ENCODE measurements at regions not wholly inside any gene's neighbourhood (a gene's known extent, or its start where the extent isn't known, plus 50 kb on each side); places are given as distances from the start of the nearest gene placed in this dataset.

DNA sequence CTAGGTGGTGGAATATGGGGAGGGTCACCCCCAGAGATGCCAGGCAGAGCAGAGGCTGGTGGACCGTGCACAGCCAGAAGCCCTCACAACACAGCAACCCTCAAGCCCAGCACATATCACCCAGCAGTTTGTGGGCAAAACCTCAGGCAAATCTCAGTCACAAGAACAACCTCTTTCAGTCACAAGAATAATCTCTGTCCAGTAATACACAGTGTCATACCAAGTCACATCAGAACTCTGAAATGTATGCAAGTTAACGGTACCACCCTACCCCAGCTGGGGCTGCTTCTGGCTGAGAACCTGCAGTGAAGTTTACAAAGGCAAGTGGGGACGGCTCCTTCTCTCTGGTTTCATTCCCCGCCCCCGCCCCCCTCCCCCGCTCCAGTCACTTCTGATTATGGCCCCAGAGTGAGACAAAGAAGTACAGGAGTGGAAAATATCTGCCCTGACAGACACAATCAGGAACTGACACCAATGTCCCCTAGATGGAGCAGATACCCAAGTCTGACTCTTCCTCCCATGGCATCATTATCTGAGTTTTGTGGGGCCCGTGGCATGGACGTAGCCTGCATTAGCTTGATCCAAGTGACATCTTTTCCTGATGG is 480.9 kb upstream of the TMEM132C start:
- no peak overlapping the region for H3K14ac ChIP-seq (ENCODE audit: low read length)
- no peaks in the 10 kb centered on the region for H3K79me1 ChIP-seq (ENCODE audit: low read depth, low read length)
- H3K4ac ChIP-seq (ENCODE audit: low read length) = no peak overlapping the region
- no peak overlapping the region for H3K23ac ChIP-seq (ENCODE audit: low read depth, low read length, poor library complexity)
- no peak overlapping the region for H3K4me2 ChIP-seq (ENCODE audit: insufficient read depth, low read length, poor library complexity, severe bottlenecking)
- no peak overlapping the region for H3K9ac ChIP-seq (ENCODE audit: low read depth, low read length, poor library complexity)
- no peak overlapping the region for H3K27ac ChIP-seq (replicated peaks; ENCODE audit: low read length)
- DNase-seq (ENCODE audit: low spot score) = no peak
- no peaks in the 10 kb centered on the region for H3K9me3 ChIP-seq (replicated peaks in 1 of 2; ENCODE audit: control insufficient read depth in 2 of 2, insufficient read depth in 1 of 2, low read depth in 1 of 2, low read length in 2 of 2)
- H3K18ac ChIP-seq (ENCODE audit: low read length) = peak overlapping the region; percentile 15
- peaks cover 0 to 3% (median 0%) of the 10 kb centered on the region in 3 experiments for H3K27me3 ChIP-seq (ENCODE audit: control insufficient read depth in 3 of 3, insufficient read depth in 3 of 3, low read depth in 1 of 3, low read length in 3 of 3)
- WGBS, 2 donors (ENCODE audit: extremely low coverage in 2 of 2, insufficient read length in 2 of 2, insufficient replicate concordance in 1 of 2) = no CpG with 5 or more reads among the region's 8 CpGs
- H3K4me1 ChIP-seq (ENCODE audit: control insufficient read depth in 2 of 2, insufficient read depth in 1 of 2, low read depth in 1 of 2, low read length in 2 of 2) = peaks cover 0 to 8% of the 10 kb centered on the region in 2 donors
- H3K36me3 ChIP-seq (replicated peaks in 1 of 2; ENCODE audit: control insufficient read depth in 2 of 2, insufficient read depth in 2 of 2, low read length in 2 of 2) = no peaks in the 10 kb centered on the region
- no peak overlapping the region for H2BK12ac ChIP-seq (ENCODE audit: low read length)
- no peak overlapping the region for H2BK15ac ChIP-seq (ENCODE audit: low read length)
- H3K4me3 ChIP-seq (ENCODE audit: low read length in 2 of 2) = no peak overlapping the region
- no peak overlapping the region for H4K8ac ChIP-seq (ENCODE audit: low read depth, low read length)
- H2BK5ac ChIP-seq (ENCODE audit: low read length) = no peak overlapping the region
- H2AK5ac ChIP-seq (ENCODE audit: low read depth, low read length) = peak overlapping the region; percentile 11
- H2AFZ ChIP-seq (ENCODE audit: low read length) = no peak overlapping the region
- no peak overlapping the region for H4K91ac ChIP-seq (ENCODE audit: low read depth, low read length, poor library complexity)
- H2BK120ac ChIP-seq (ENCODE audit: low read depth, low read length) = no peak overlapping the region

DNA sequence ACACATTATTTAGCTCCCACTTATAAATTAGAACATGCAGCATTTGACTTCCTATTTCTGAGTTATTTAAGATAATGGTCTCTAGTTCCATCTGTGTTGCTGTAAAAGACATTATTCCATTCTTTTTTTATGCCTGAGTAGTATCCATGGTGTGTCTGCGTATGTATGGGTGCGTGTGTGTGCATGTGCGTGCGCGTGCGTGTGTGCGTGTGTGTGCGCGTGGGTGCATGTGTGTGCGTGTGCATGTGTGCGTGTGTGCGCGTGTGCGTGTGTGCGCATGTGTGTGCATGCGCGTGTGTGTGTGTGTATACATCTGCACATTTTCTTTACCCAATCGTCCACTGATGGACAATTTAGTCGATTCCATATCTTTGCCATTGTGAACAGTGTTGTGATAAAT is 479.4 kb upstream of the TMEM132C start:
- no peak overlapping the region for H2AFZ ChIP-seq (ENCODE audit: low read length)
- H3K4me1 ChIP-seq (ENCODE audit: control insufficient read depth in 2 of 2, insufficient read depth in 1 of 2, low read depth in 1 of 2, low read length in 2 of 2) = peaks cover 0 to 7% of the 10 kb centered on the region in 2 donors
- no peak overlapping the region for H2AK5ac ChIP-seq (ENCODE audit: low read depth, low read length)
- H3K14ac ChIP-seq (ENCODE audit: low read length) = no peak overlapping the region
- H3K4ac ChIP-seq (ENCODE audit: low read length) = no peak overlapping the region
- H3K27ac ChIP-seq (replicated peaks; ENCODE audit: low read length) = no peak overlapping the region
- no peak overlapping the region for H3K9ac ChIP-seq (ENCODE audit: low read depth, low read length, poor library complexity)
- H2BK15ac ChIP-seq (ENCODE audit: low read length) = no peak overlapping the region
- H3K4me2 ChIP-seq (ENCODE audit: insufficient read depth, low read length, poor library complexity, severe bottlenecking) = no peak overlapping the region
- no peak overlapping the region for H3K18ac ChIP-seq (ENCODE audit: low read length)
- no CpG with 5 or more reads among the region's 19 CpGs for WGBS, 2 donors (ENCODE audit: extremely low coverage in 2 of 2, insufficient read length in 2 of 2, insufficient replicate concordance in 1 of 2)
- no peaks in the 10 kb centered on the region for H3K36me3 ChIP-seq (replicated peaks in 1 of 2; ENCODE audit: control insufficient read depth in 2 of 2, insufficient read depth in 2 of 2, low read length in 2 of 2)
- no peaks in the 10 kb centered on the region for H3K9me3 ChIP-seq (replicated peaks in 1 of 2; ENCODE audit: control insufficient read depth in 2 of 2, insufficient read depth in 1 of 2, low read depth in 1 of 2, low read length in 2 of 2)
- H4K8ac ChIP-seq (ENCODE audit: low read depth, low read length) = no peak overlapping the region
- H3K27me3 ChIP-seq (ENCODE audit: control insufficient read depth in 3 of 3, insufficient read depth in 3 of 3, low read depth in 1 of 3, low read length in 3 of 3) = no peaks in the 10 kb centered on the region
- DNase-seq (ENCODE audit: low spot score) = no peak
- no peak overlapping the region for H2BK5ac ChIP-seq (ENCODE audit: low read length)
- H4K91ac ChIP-seq (ENCODE audit: low read depth, low read length, poor library complexity) = no peak overlapping the region
- no peak overlapping the region for H2BK12ac ChIP-seq (ENCODE audit: low read length)
- no peak overlapping the region for H2BK120ac ChIP-seq (ENCODE audit: low read depth, low read length)
- no peak overlapping the region for H3K23ac ChIP-seq (ENCODE audit: low read depth, low read length, poor library complexity)
- no peaks in the 10 kb centered on the region for H3K79me1 ChIP-seq (ENCODE audit: low read depth, low read length)
- H3K4me3 ChIP-seq (ENCODE audit: low read length in 2 of 2) = peak overlapping the region in 1 of 2 donors; percentile 70

DNA sequence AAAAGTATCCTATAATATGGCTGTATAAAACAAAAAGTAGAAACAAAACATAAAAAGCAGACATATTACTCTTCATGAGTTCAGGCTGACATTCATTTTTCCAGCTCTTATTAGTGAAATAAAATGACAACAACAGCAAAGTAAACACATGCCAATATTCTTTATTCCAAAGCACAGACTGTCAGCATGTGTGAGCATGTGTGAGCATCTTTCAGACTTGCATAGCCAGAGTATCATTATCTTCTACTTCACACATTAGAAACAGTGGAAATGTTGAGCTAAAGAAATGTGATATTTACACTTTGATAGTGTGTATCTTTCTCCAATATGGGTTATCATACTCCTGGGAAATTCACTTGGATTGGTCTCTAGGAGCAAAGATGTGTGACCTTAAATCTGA is 476.6 kb upstream of the TMEM132C start:
- Histone ChIP-seq H2BK12ac (ENCODE audit: low read length) (no peak overlapping the region), H3K4me3 (ENCODE audit: low read length in 2 of 2) (no peak overlapping the region), H3K79me1 (ENCODE audit: low read depth, low read length) (no peaks in the 10 kb centered on the region), H3K14ac (ENCODE audit: low read length) (no peak overlapping the region), H3K4me1 (ENCODE audit: control insufficient read depth in 2 of 2, insufficient read depth in 1 of 2, low read depth in 1 of 2, low read length in 2 of 2) (peaks cover 0 to 6% of the 10 kb centered on the region in 2 donors), H3K18ac (ENCODE audit: low read length) (no peak overlapping the region), H3K27me3 (ENCODE audit: control insufficient read depth in 3 of 3, insufficient read depth in 3 of 3, low read depth in 1 of 3, low read length in 3 of 3) (no peaks in the 10 kb centered on the region), H4K91ac (ENCODE audit: low read depth, low read length, poor library complexity) (no peak overlapping the region), H3K4me2 (ENCODE audit: insufficient read depth, low read length, poor library complexity, severe bottlenecking) (no peak overlapping the region), H3K9me3 (replicated peaks in 1 of 2; ENCODE audit: control insufficient read depth in 2 of 2, insufficient read depth in 1 of 2, low read depth in 1 of 2, low read length in 2 of 2) (no peaks in the 10 kb centered on the region), H2AFZ (ENCODE audit: low read length) (no peak overlapping the region), H3K36me3 (replicated peaks in 1 of 2; ENCODE audit: control insufficient read depth in 2 of 2, insufficient read depth in 2 of 2, low read length in 2 of 2) (no peaks in the 10 kb centered on the region), H4K8ac (ENCODE audit: low read depth, low read length) (no peak overlapping the region), H2BK15ac (ENCODE audit: low read length) (no peak overlapping the region), H2BK120ac (ENCODE audit: low read depth, low read length) (no peak overlapping the region), H2BK5ac (ENCODE audit: low read length) (no peak overlapping the region), H3K4ac (ENCODE audit: low read length) (no peak overlapping the region), H3K27ac (replicated peaks; ENCODE audit: low read length) (no peak overlapping the region), H3K23ac (ENCODE audit: low read depth, low read length, poor library complexity) (no peak overlapping the region), H3K9ac (ENCODE audit: low read depth, low read length, poor library complexity) (no peak overlapping the region), H2AK5ac (ENCODE audit: low read depth, low read length) (no peak overlapping the region)
- DNase-seq (ENCODE audit: low spot score) = no peak

DNA sequence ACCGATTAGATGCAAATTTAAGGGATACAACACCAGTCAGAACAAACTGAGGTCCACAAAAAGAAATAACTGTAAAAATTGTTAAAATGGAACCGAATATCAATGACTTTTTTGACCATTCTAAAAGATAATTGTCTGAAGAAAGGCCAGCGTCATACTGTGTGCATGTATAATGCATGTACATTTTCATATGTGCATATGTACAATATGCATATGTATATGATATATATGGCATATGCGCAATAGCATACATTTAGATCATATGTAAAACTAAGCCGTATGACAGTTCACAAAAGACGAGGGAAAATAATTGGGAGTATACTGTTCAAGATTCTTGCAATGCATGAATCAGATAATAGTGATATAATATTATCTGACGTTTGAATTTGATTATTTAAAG is 475.8 kb upstream of the TMEM132C start:
- H3K18ac ChIP-seq (ENCODE audit: low read length) = no peak overlapping the region
- no CpG with 5 or more reads among the region's 7 CpGs for WGBS, 2 donors (ENCODE audit: extremely low coverage in 2 of 2, insufficient read length in 2 of 2, insufficient replicate concordance in 1 of 2)
- no peaks in the 10 kb centered on the region for H3K36me3 ChIP-seq (replicated peaks in 1 of 2; ENCODE audit: control insufficient read depth in 2 of 2, insufficient read depth in 2 of 2, low read length in 2 of 2)
- H2BK12ac ChIP-seq (ENCODE audit: low read length) = no peak overlapping the region
- no peak overlapping the region for H3K4me3 ChIP-seq (ENCODE audit: low read length in 2 of 2)
- H3K9me3 ChIP-seq (replicated peaks in 1 of 2; ENCODE audit: control insufficient read depth in 2 of 2, insufficient read depth in 1 of 2, low read depth in 1 of 2, low read length in 2 of 2) = no peaks in the 10 kb centered on the region
- no peak overlapping the region for H3K14ac ChIP-seq (ENCODE audit: low read length)
- no peak overlapping the region for H3K27ac ChIP-seq (replicated peaks; ENCODE audit: low read length)
- no peak overlapping the region for H3K9ac ChIP-seq (ENCODE audit: low read depth, low read length, poor library complexity)
- no peak overlapping the region for H2BK15ac ChIP-seq (ENCODE audit: low read length)
- H3K4me2 ChIP-seq (ENCODE audit: insufficient read depth, low read length, poor library complexity, severe bottlenecking) = no peak overlapping the region
- DNase-seq (ENCODE audit: low spot score) = no peak
- no peak overlapping the region for H2BK120ac ChIP-seq (ENCODE audit: low read depth, low read length)
- no peak overlapping the region for H4K8ac ChIP-seq (ENCODE audit: low read depth, low read length)
- H3K4me1 ChIP-seq (ENCODE audit: control insufficient read depth in 2 of 2, insufficient read depth in 1 of 2, low read depth in 1 of 2, low read length in 2 of 2) = no peaks in the 10 kb centered on the region
- no peaks in the 10 kb centered on the region for H3K79me1 ChIP-seq (ENCODE audit: low read depth, low read length)
- H3K4ac ChIP-seq (ENCODE audit: low read length) = no peak overlapping the region
- H3K23ac ChIP-seq (ENCODE audit: low read depth, low read length, poor library complexity) = no peak overlapping the region
- no peak overlapping the region for H2BK5ac ChIP-seq (ENCODE audit: low read length)
- no peak overlapping the region for H2AFZ ChIP-seq (ENCODE audit: low read length)
- H2AK5ac ChIP-seq (ENCODE audit: low read depth, low read length) = no peak overlapping the region
- H4K91ac ChIP-seq (ENCODE audit: low read depth, low read length, poor library complexity) = no peak overlapping the region
- H3K27me3 ChIP-seq (ENCODE audit: control insufficient read depth in 3 of 3, insufficient read depth in 3 of 3, low read depth in 1 of 3, low read length in 3 of 3) = no peaks in the 10 kb centered on the region
